Ishikawa (cell line): ENCODE measurements at regions not wholly inside any gene's neighbourhood (a gene's known extent, or its start where the extent isn't known, plus 50 kb on each side); places are given as distances from the start of the nearest gene placed in this dataset.

Experiments
- CEBPB ChIP-seq: IDR thresholded peaks from 2 replicates; pipeline ENCODE4 v1.6.1; 2012
- CREB1 ChIP-seq: IDR thresholded peaks from 2 replicates; pipeline ENCODE4 v1.6.1; 2012; ENCODE audit warnings: low read depth
- EGR1 ChIP-seq: IDR thresholded peaks from 2 replicates; pipeline ENCODE4 v1.6.1; 2012
- EP300 ChIP-seq: IDR thresholded peaks from 2 replicates; pipeline ENCODE4 v1.6.1; 2012; ENCODE audit warnings: borderline replicate concordance
- FOXM1 ChIP-seq: IDR thresholded peaks from 2 replicates; pipeline ENCODE4 v1.6.1; 2012; ENCODE audit warnings: low read depth, borderline replicate concordance
- MAX ChIP-seq: IDR thresholded peaks from 2 replicates; pipeline ENCODE4 v1.6.1; 2012
- NFIC ChIP-seq: IDR thresholded peaks from 2 replicates; pipeline ENCODE4 v1.6.1; 2012
- RAD21 ChIP-seq: IDR thresholded peaks from 2 replicates; pipeline ENCODE4 v1.6.1; 2012; ENCODE audit warnings: low read depth
- REST ChIP-seq: IDR thresholded peaks from 2 replicates; pipeline ENCODE4 v1.6.1; 2012; ENCODE audit warnings: low read depth, mild to moderate bottlenecking
- TAF1 ChIP-seq: IDR thresholded peaks from 2 replicates; pipeline ENCODE4 v1.6.1; 2012; ENCODE audit warnings: low read depth, mild to moderate bottlenecking
- TCF12 ChIP-seq: IDR thresholded peaks from 2 replicates; pipeline ENCODE4 v1.6.1; 2012; ENCODE audit warnings: low read depth
- TEAD4 ChIP-seq: IDR thresholded peaks from 2 replicates; pipeline ENCODE4 v1.6.1; 2012
- USF1 ChIP-seq: IDR thresholded peaks from 2 replicates; pipeline ENCODE4 v1.6.1; 2012
- YY1 ChIP-seq: IDR thresholded peaks from 2 replicates; pipeline ENCODE4 v1.6.1; 2012; ENCODE audit warnings: low read depth
- ZBTB7A ChIP-seq: IDR thresholded peaks from 2 replicates; pipeline ENCODE4 v1.6.1; 2012; ENCODE audit warnings: low read depth

GRCh38 chr9:27632254-27632653 is 59.0 kb upstream of the C9orf72 start:
- TF ChIP-seq FOXM1 = no peak
- no peak for TF ChIP-seq MAX
- no peak for TF ChIP-seq CREB1
- TF ChIP-seq TAF1 = no peak
- no peak for TF ChIP-seq ZBTB7A
- TF ChIP-seq TEAD4 = no peak
- TF ChIP-seq TCF12 = no peak
- no peak for TF ChIP-seq CEBPB
- TF ChIP-seq EGR1 = no peak
- TF ChIP-seq NFIC = no peak
- TF ChIP-seq REST = no peak
- TF ChIP-seq USF1 = no peak
- TF ChIP-seq RAD21 = no peak
- TF ChIP-seq YY1 = no peak

- TF ChIP-seq MAX = no peak
- TF ChIP-seq CEBPB = no peak
- no peak for TF ChIP-seq CREB1
- TF ChIP-seq EGR1 = no peak
- TF ChIP-seq YY1 = no peak
- no peak for TF ChIP-seq RAD21
- TF ChIP-seq EP300 = no peak
- TF ChIP-seq NFIC = no peak
Observed at GRCh38 chr9:27633764-27634163, 60.5 kb upstream of the C9orf72 start.

GRCh38 chr9:27634879-27635278 is 61.6 kb upstream of the C9orf72 start:
- TF ChIP-seq TEAD4 (no peak), TCF12 (no peak), USF1 (no peak), EGR1 (no peak), NFIC (no peak), YY1 (no peak), CEBPB (no peak)

- TF ChIP-seq USF1 = no peak
- TF ChIP-seq TAF1 = no peak
- TF ChIP-seq TEAD4 = no peak
Observed at GRCh38 chr9:27638716-27639115, 65.4 kb upstream of the C9orf72 start.

- no peak for TF ChIP-seq TEAD4
- no peak for TF ChIP-seq REST
- no peak for TF ChIP-seq FOXM1
- TF ChIP-seq NFIC = no peak
- no peak for TF ChIP-seq RAD21
- TF ChIP-seq MAX = no peak
- TF ChIP-seq ZBTB7A = no peak
- no peak for TF ChIP-seq EGR1
- TF ChIP-seq CREB1 = no peak
- no peak for TF ChIP-seq TAF1
- TF ChIP-seq USF1 = no peak
- no peak for TF ChIP-seq YY1
- no peak for TF ChIP-seq TCF12
- TF ChIP-seq CEBPB = no peak
- no peak for TF ChIP-seq EP300
Observed at GRCh38 chr9:27645161-27645840, 72.0 kb upstream of the C9orf72 start.
